Activated T-helper 1 cell treated with Interleukin-2 at 50 U/mL for 16 hours (primary cell): ENCODE measurements at regions not wholly inside any gene's neighbourhood (a gene's known extent, or its start where the extent isn't known, plus 50 kb on each side); places are given as distances from the start of the nearest gene placed in this dataset.
"Not testable (repeated sequence)": the region's sequence is repeated elsewhere in the genome, so short reads cannot be mapped to it uniquely, and the experiment has no call there.

Source experiments
- DNase-seq: peaks from one replicate; pipeline ENCODE4 v3.0.0-alpha.2; 2020; ENCODE audit warnings: low read depth

DNA sequence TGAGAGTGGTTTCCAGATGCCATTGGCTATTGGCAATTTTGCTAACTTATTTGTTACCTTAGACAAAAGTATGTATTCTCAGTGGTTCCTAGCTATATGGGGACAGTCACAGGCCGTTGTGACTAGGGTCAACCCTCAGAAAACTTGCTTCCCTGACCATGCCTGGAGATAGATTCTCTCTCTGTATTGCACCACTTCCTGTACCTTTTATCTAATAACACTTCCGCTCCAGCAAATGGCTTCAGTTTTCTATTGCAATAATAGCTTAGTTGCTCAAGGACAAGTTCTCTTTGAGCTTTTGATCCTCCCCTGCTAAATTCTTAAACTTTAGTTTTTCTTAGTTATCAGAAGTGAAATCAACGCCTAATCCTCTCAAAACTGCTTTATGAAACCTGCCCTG lies 338.0 kb downstream of the RMST start:
- no peak for DNase-seq

DNA sequence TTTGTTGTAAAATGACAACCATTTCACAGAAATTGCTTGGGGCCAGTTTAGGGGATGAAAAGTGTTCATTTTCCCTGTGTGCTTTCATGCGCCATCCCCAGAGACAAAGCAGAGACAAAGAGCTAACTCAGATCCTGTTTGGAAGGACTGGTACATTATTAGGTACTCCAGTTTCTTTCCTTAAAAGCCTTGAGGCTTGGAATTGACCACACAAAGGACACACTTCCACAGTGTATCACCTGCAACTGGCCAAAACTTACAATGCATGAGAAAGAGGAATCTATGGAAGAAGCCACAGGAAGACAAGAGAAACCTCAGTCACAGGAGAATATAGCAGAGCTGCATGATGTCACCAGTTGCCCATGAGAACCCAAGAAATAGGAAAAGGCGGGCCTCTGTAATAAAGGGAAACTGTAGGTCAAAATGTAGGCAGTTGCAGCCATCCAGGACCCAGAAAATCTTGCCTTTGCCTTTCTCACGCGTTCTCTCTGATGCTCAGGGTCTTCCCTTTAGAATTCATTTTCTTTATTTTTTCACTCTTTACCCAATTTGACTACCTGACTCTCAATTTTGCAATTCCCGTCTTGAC lies 339.0 kb downstream of the RMST start:
- no peak for DNase-seq

DNA sequence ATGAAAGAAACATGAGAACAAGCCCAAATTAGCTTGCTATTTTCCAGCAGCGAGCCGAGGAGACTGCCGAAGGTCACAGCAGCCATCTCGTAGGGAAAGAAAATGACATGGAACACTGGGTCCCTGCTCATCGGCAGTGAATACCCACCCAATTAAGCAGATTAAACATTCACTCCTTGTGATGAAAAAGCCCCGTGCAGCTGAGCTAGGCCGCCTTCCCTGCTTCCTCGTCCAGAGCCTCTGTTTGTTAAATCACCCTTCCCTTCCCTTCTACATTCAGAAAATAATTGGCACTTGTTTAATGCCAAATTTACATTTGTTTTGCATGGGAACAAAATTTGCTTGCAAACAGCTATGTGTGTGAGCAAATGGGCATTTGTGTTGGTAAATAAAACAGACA lies 342.5 kb downstream of the RMST start:
- DNase-seq = no peak

- no peak for DNase-seq
These were observed 350.7 kb downstream of the RMST start for GRCh38 chr12:97813301-97813700.

DNA sequence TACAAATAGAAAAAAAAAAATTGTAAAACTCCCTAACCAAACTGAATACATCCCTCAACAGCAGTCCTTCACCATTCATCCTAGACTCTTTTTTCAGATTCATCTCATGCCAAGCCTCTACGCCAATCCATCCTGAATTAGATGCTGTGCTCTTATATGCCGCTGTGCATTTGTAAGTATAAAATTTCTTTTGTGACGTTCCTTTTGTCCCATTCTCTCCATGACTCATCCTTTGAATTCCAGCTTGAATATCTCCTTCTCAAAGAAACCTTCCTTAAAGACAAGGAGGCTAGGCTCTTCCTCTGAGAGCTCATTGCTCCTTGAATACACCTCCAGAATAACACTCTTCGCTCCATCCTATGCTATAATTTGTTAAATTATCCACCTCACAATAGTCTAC lies 359.2 kb downstream of the RMST start:
- no peak for DNase-seq

DNA sequence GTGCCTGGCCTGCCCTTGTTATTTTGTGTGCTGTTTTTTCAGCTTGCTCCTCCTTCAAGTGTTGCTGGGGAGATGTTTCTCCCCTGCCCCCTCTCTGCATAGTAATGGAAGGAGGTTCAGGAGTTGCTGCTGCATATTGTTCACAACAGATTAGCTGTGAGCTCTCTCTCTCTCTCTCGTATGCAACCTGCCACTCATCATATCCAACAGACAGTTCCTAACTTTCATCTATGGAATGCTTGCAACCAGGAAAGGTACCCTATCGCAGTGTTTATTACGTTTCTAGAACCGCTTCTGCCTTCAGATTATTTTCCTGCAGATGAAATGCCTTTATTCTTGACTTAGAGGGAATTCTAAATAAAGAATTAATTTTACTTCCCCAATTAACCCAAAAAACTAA lies 372.9 kb downstream of the RMST start:
- DNase-seq = no peak

GRCh38 chr12:97837401-97837800 lies 374.8 kb downstream of the RMST start:
- DNase-seq = no peak

- DNase-seq = no peak
These were observed 385.4 kb downstream of the RMST start for GRCh38 chr12:97848051-97848450.

- DNase-seq = no peak
These were observed 391.9 kb downstream of the RMST start for GRCh38 chr12:97854477-97854876.

GRCh38 chr12:97862072-97862471 lies 399.5 kb downstream of the RMST start:
- DNase-seq = no peak

DNA sequence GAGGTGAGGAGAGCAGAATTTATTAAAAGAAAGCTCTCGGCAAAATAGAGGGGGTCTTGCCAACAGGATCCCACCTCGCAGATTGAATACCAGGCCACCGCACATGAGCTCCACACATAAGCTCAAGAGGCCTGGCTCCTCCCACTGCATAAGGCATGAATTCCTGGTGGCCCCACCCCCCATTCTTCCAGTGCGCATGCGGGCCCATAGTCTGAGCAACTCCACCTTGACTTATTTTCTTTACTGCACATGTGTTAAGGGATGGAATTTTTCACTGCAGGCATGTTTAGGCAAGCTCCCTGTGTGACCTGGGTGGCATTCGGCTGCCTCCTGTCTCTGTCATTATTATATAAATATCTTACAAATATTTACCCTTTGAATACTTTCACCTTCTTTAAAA lies 412.5 kb downstream of the RMST start:
- no peak for DNase-seq

DNA sequence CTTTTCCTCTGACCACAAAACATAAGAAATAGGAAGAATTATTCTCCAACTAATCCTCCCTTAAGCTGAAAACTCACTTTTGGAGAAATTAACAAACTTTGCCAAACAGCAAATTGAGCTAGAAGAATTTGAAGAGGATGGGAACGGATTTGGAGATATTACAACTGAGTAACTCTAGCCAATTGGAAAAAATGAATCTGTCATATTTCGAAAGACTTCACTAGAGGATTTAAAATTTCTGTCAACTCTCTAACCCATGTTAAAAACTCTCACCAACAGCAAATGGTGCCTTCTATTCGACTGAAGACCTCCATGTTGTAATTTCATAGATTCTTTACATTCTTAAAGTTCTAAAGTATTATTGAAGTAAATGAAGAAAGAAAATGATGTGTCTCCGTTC lies 414.2 kb downstream of the RMST start:
- DNase-seq = no peak

- no peak for DNase-seq
These were observed 414.8 kb downstream of the RMST start for GRCh38 chr12:97877404-97877803.

DNA sequence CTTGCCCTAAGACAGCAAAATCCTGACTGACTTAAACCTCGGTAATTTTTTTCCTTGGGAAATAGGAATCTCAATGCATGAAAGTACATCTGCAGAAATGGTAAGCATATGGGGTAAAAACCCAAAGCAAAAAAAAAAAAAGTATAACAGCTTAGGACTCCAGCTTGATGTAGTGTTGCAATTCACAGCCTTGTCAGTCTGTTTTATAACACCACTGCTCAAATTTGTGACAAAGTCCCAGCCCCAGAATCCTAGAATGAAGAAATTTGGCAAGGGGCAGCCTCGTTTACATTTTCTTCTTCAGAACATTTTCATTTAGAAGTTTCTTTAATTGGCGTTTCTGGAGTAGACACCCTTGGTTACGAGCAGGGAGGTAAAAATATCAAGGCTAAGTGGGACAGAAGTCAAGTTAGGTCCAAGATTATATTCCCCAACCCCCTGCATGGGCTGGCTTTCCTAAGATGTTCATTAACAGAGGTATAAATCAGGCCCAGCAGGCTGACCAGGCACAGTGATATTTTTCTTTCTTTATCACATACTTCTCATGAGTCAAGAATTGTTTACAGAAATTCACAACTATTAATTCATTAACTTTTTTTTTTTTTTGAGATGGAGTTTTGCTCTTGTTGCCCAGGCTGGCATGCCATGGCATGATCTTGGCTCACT lies 424.0 kb downstream of the RMST start:
- DNase-seq = no peak

- not testable (repeated sequence) for DNase-seq
These were observed 435.3 kb downstream of the RMST start for GRCh38 chr12:97897881-97898280.

- DNase-seq = no peak
These were observed 436.9 kb downstream of the RMST start for GRCh38 chr12:97899529-97899928.

DNA sequence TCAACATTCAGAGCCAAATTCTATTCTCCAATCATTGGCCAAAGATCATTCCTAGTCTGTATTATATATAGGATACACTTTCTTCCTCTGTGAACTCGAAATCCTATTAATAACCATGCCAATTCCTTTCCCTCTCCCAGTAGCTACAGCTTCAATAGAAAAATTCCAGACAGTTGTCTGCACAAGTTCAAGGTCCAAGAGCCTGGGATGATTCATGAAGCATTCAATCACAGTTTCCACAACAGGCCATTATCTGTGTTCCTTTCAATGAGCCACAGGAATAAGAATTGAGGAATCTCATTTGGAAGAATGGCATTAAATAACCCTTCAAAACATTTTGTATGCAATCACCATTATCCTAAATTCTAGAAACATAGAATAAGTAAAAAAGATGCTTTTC lies 437.4 kb downstream of the RMST start:
- DNase-seq = no peak

DNA sequence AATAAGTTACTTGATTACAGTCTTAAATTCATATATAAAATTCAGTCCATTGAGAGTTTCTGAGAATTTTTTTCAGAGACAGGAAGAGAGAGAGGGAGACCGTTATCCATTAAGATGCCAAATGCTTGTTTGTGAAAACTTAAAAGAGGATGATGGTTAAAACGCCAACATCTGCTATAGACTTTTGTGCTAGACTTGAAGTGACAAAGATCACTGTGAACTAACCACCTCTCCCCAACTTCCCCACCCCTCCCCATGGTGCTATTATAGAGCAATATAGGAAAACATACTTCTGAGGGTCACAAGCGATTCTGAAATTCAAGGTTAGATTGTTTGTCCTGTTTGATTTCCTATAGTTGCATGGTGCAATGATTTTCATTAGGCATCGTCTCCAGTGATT lies 440.8 kb downstream of the RMST start:
- DNase-seq = no peak

DNA sequence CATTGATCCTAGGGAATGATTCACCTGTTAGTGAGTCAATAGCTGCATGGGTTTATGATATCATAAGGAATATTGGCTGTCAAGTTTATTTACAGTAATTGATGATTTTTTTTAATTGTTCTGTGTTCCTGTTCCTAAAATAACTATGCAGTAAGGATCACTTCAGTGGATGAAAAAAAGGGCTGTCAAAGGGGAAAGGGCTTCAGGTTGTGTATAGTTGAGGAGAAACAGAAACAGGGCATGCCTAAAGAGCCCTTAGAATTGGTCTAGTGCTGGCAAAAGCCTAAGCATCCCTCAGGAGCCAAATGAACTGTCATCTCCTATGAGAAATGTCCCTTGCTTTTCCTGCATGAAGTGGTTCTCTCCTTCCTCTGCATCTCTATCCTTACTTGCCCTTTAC lies 444.9 kb downstream of the RMST start:
- no peak for DNase-seq

- no peak for DNase-seq
These were observed 448.0 kb downstream of the RMST start for GRCh38 chr12:97910559-97910958.

- DNase-seq = no peak
These were observed 450.3 kb downstream of the RMST start for GRCh38 chr12:97912943-97913342.

DNA sequence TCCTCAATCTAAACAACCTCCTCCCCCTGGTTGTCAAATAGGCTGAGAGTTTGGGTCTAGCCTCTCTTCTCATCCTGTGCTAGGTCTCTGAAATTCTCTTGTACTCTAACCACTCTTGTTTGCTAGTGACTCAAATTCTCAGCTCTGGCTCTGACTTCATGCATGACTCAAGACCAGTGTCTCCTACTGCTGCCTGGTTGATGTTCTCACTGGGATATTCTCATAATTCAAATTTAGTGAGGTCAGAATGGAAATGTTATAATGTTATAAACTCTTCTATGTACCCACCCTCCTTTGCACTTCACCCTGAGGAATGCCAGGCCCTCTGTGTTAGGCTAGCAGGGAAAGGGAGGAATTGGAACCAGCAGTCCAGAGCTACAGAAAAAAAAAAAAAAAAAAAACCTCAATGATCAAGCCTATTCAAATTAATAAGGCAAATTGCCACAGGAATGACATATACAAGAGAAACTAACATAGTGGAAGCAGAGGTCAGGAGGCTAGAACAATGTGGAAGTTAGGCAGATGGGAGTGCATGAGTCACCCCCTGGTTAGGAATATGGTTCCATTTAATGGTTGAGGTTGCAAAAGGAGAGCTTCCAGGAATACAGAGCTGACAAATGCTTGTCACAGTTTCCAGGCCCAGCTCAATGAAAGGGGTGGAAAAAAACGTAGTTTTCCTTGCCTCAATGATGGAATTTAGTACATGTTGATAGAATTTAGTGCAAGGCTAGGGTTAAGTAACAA lies 459.5 kb downstream of the RMST start:
- no peak for DNase-seq

GRCh38 chr12:97923546-97923945 lies 460.9 kb downstream of the RMST start:
- no peak for DNase-seq

GRCh38 chr12:97924122-97924521 lies 461.5 kb downstream of the RMST start:
- no peak for DNase-seq
